ENCODE measurements at regions not wholly inside any gene's neighbourhood (a gene's known extent, or its start where the extent isn't known, plus 50 kb on each side); places are given as distances from the start of the nearest gene placed in this dataset.
"Not testable (repeated sequence)": the region's sequence is repeated elsewhere in the genome, so short reads cannot be mapped to it uniquely, and the experiment has no call there.

DNA sequence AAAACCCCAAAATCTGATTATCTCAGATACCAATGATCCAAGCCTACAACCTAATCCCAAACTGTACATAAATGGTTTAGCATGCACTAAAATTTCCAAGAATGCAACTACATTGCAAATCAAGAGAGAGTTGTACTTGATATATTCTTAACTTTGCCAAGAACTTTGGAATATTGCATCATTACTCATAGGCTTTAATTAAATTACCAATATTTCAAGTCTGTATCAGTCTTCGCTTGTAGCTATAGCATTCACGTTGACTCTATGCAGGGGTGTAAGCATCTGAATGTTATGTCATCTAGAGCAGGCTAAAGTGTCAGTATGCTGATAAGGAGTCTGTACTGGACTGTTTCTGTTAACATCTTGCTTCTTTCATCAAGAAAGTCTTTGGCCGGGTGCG is 56.3 kb downstream of the FOXI3 start:
- 58 to 64% methylated on average over 4 of the region's 4 CpGs for WGBS, 2 donors
- ATAC-seq, result no peak
- H3K4me1 ChIP-seq, result no peaks in the 10 kb centered on the region
- H3K36me3 ChIP-seq, result no peaks in the 10 kb centered on the region
- no peak overlapping the region for H3K4me3 ChIP-seq
- no peak for DNase-seq
- peaks cover 0 to 30% (median 16%) of the 10 kb centered on the region in 7 donors for H3K27me3 ChIP-seq
- intact Hi-C loops (cut with DNase I), result no loop called here
- peaks cover 0 to 12% (median 0%) of the 10 kb centered on the region in 11 donors for H3K9me3 ChIP-seq
- H3K27ac ChIP-seq, result no peak overlapping the region
- no peak for TF ChIP-seq CTCF (IDR thresholded peaks at IDR 0.05)

GRCh38 chr2:88377641-88377991 is 74.9 kb downstream of the FOXI3 start:
- WGBS, 2 donors, result 28 to 44% methylated on average over 1 of the region's 1 CpG
- peaks cover 0 to 6% (median 0%) of the 10 kb centered on the region in 11 donors for H3K9me3 ChIP-seq
- TF ChIP-seq CTCF (IDR thresholded peaks at IDR 0.05), result no peak

DNA sequence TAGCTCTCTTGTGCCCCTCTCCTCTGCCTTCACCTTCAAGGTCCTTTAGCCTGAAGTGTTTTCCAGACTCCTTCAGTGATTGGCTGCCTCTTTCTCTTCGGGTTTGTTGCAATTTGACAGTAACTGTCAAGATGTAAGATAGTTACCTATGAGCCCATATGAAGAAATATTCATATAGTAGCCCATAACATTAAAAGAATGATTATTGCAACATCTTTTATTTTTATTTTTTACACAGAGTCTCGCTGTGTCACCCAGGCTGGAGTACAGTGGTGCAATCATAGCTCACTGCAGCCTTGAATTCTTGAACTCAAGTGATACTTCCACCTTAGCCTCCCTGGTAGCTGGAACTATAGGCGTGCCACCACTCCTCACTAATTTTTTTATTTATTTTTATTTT is 80.5 kb downstream of the FOXI3 start:
- TF ChIP-seq CTCF (IDR thresholded peaks at IDR 0.05), result no peak
- H3K27me3 ChIP-seq, result no peaks in the 10 kb centered on the region
- intact Hi-C loops (cut with DNase I), result no loop called here
- H3K27ac ChIP-seq, result no peak overlapping the region
- H3K9me3 ChIP-seq, result peaks cover 0 to 6% (median 0%) of the 10 kb centered on the region in 11 donors
- H3K4me3 ChIP-seq, result no peak overlapping the region
- ATAC-seq (no peak), DNase-seq (no peak)
- no peaks in the 10 kb centered on the region for H3K36me3 ChIP-seq
- 65 to 70% methylated on average over 3 of the region's 3 CpGs for WGBS, 2 donors
- no peaks in the 10 kb centered on the region for H3K4me1 ChIP-seq

More at GRCh38 chr2:88377641-88377991, 74.9 kb downstream of the FOXI3 start:
- Histone ChIP-seq H3K4me1 (no peaks in the 10 kb centered on the region), H3K4me3 (no peak overlapping the region), H3K27me3 (peaks cover 0 to 3% (median 0%) of the 10 kb centered on the region in 7 donors), H3K36me3 (no peaks in the 10 kb centered on the region), H3K27ac (no peak overlapping the region)
- DNase-seq, result no peak
- ATAC-seq, result no peak
- intact Hi-C loops (cut with DNase I), result no loop called here

DNA sequence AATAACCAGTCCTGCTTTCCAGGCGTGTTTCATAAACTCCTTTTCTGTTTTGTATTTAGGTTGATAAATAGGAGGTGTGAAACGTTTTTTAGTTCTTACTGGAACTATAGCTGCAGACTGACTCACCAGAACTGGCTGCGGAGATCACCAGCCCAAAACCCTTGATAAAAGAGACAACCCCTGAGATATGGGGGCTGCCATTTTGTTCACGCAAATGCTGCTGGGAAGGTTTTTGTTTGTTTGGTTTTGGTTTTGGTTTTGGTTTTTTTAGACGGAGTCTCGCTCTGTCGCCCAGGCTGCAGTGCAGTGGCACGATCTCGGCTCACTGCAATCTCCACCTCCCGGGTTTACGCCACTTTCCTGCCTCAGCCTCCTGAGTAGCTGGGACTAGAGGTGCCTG is 87.1 kb downstream of the FOXI3 start:
- DNase-seq; H3K9me3 ChIP-seq; H3K27ac ChIP-seq; ATAC-seq; H3K27me3 ChIP-seq; H3K4me1 ChIP-seq; H3K36me3 ChIP-seq; H3K4me3 ChIP-seq; intact Hi-C loops (cut with DNase I): not testable (repeated sequence)
- 86 to 87% methylated on average over 11 of the region's 11 CpGs for WGBS, 2 donors

- WGBS, 2 donors, result 48 to 54% methylated on average over 2 of the region's 2 CpGs
- H3K36me3 ChIP-seq, result no peaks in the 10 kb centered on the region
These were observed 97.0 kb downstream of the FOXI3 start for GRCh38 chr2:88355486-88355885.

More at GRCh38 chr2:88355486-88355885, 97.0 kb downstream of the FOXI3 start:
- peaks cover 0 to 6% (median 4%) of the 10 kb centered on the region in 9 donors for H3K4me1 ChIP-seq
- intact Hi-C loops (cut with DNase I), result loop anchor here in 1 of 10 donors (10.0 kb wide), 1 partner anchor 319 kb away; no protein-coding TSS in a partner anchor
- H3K4me3 ChIP-seq, result no peak overlapping the region
- H3K9me3 ChIP-seq, result peaks cover 0 to 4% (median 0%) of the 10 kb centered on the region in 11 donors
- peaks cover 0 to 22% (median 11%) of the 10 kb centered on the region in 7 donors for H3K27me3 ChIP-seq
- H3K27ac ChIP-seq, result no peak overlapping the region
- DNase-seq (no peak), ATAC-seq (no peak)
- no peak for TF ChIP-seq CTCF (IDR thresholded peaks at IDR 0.05)

Data from heart right ventricle (tissue), 16 donors.